Fibroblast of the aortic adventitia (primary cell): ENCODE measurements at regions not wholly inside any gene's neighbourhood (a gene's known extent, or its start where the extent isn't known, plus 50 kb on each side); places are given as distances from the start of the nearest gene placed in this dataset. TPM values are rescaled to one million over a fixed set of nuclear protein-coding genes. Genes with fewer than 3 reads are reported as not detected.

ENCODE experiments used
- DNase-seq: peaks from one replicate; pipeline ENCODE4 v3.0.0-alpha.2; 2010; ENCODE audit warnings: low read depth
- H3K4me3 ChIP-seq: 2 replicates; pipeline ENCODE4 v1.5.1; 2011; ENCODE audit warnings: low read depth, mild to moderate bottlenecking, control low read depth, low read length, moderate library complexity
- small RNA-seq: library from RNA; depleted of rRNA; stranded (forward); fragments of <200 nt; gene quantifications from one replicate; pipeline ENCODE3, GENCODE V24; 2012
- TF ChIP-seq, protein P1 (sequence below): IDR thresholded peaks from 2 replicates; pipeline ENCODE4 v1.5.1; 2011; ENCODE audit warnings: mild to moderate bottlenecking, low read length, control low read depth, inconsistent platforms; ENCODE audit not compliant: insufficient read depth

DNA sequence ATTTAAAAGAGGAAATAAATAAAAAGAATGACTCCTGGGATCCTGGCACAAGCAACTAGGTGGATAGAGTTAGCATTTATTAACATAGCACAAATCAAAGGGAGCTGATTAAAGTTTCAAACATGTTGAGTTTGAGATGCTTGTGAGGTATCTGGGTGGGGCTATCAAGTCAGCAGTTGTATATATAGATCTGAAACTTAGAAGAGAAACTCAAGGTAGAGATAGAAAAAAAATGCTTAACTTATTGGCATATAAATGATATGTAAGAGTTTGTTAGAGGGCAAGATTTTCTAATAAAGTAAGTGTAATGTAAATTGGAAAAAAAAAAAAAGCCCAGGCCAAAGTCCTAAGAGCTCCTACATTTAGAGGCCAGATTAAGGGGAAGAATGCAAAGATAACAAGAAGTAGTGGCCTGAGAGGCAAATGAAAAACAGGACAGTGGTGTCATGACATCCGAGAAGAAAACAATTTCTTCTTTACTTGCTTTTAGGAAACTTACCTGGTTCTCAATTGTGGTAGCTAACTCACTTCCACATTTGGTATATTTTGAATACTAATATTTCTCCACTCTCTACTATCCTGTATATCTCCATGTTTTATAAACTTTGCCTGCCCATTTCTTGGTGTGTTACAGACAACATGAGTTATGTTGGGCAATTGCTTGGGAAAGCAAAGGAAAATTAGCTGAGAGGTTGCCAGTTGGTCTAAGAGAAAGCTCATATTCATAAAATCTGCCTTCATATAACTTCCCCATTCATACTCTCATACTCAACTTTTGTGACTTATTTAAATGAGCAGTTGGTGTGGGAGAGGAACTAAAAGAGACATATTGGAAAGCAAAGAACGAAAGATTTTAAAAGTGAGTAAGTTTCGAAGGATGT is 169.2 kb downstream of the PARM1 start:
- no peak overlapping the region for H3K4me3 ChIP-seq
- no peak for DNase-seq
- TF ChIP-seq, protein P1, sequence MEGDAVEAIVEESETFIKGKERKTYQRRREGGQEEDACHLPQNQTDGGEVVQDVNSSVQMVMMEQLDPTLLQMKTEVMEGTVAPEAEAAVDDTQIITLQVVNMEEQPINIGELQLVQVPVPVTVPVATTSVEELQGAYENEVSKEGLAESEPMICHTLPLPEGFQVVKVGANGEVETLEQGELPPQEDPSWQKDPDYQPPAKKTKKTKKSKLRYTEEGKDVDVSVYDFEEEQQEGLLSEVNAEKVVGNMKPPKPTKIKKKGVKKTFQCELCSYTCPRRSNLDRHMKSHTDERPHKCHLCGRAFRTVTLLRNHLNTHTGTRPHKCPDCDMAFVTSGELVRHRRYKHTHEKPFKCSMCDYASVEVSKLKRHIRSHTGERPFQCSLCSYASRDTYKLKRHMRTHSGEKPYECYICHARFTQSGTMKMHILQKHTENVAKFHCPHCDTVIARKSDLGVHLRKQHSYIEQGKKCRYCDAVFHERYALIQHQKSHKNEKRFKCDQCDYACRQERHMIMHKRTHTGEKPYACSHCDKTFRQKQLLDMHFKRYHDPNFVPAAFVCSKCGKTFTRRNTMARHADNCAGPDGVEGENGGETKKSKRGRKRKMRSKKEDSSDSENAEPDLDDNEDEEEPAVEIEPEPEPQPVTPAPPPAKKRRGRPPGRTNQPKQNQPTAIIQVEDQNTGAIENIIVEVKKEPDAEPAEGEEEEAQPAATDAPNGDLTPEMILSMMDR = no peak

Small RNA genes in the stretch of these regions (small RNA-seq; reads per million reads assigned to genes)
- not detected for gene AC093870.1
